Breast epithelium (tissue), 4 donors: ENCODE measurements at regions not wholly inside any gene's neighbourhood (a gene's known extent, or its start where the extent isn't known, plus 50 kb on each side); places are given as distances from the start of the nearest gene placed in this dataset.

Source experiments
- DNase-seq, 2 donors: peaks; one replicate each; pipeline ENCODE4 v3.0.0-alpha.2; 2019; ENCODE audit warnings: low spot score in 2 of 2
- H3K27ac ChIP-seq, 2 donors: fragments of 200-600 bp; sonication (generic) in 1 of 2; one replicate each; pipeline ENCODE4 v1.5.1; 2016 to 2019; ENCODE audit warnings: mild to moderate bottlenecking in 1 of 2
- H3K27me3 ChIP-seq, 2 donors: fragments of 200-600 bp; sonication (generic) in 1 of 2; one replicate each; pipeline versions ENCODE4 v1.5.1 to v1.6.0; 2017 to 2019; ENCODE audit warnings: control low read depth in 1 of 2, mild to moderate bottlenecking in 1 of 2
- H3K36me3 ChIP-seq: fragments of 200-600 bp; one replicate; pipeline ENCODE4 v1.5.1; 2019
- H3K4me1 ChIP-seq, 2 donors: fragments of 200-600 bp; sonication (generic); one replicate each; pipeline ENCODE4 v1.5.1; 2016 to 2019; ENCODE audit warnings: control low read depth in 1 of 2
- H3K4me3 ChIP-seq, 3 donors: fragments of 200-600 bp; sonication (generic); 1 replicate in 2 of 3; 2 replicates in 1 of 3; pipeline ENCODE4 v1.5.1; 2016 to 2019; ENCODE audit warnings: mild to moderate bottlenecking in 3 of 3, moderate library complexity in 2 of 3
- H3K9me3 ChIP-seq, 2 donors: fragments of 200-600 bp; sonication (generic) in 1 of 2; one replicate each; pipeline ENCODE4 v1.5.1; 2016 to 2019; ENCODE audit warnings: control low read depth in 1 of 2
- CTCF ChIP-seq, 3 donors: fragments of 450-650 bp; IDR thresholded peaks; one replicate each; pipeline ENCODE4 v1.5.1; 2016 to 2017; ENCODE audit warnings: antibody characterized with exemption in 3 of 3, mild to moderate bottlenecking in 3 of 3, moderate library complexity in 3 of 3
- POLR2A ChIP-seq: fragments of 450-650 bp; IDR thresholded peaks from one replicate; pipeline ENCODE4 v1.6.1; 2016; ENCODE audit warnings: antibody characterized with exemption, mild to moderate bottlenecking, moderate library complexity
- POLR2AphosphoS5 ChIP-seq, 3 donors: sonication (generic); formaldehyde crosslinking; IDR thresholded peaks; one replicate each; pipeline ENCODE4 v1.6.1; 2017; ENCODE audit warnings: antibody characterized with exemption in 3 of 3
- intact Hi-C: fragments of 100-400 bp; cut with DNase I; formaldehyde crosslinking; loops from one replicate; pipeline ENCODE4 v1.15.1; 2023; ENCODE audit warnings: low total_unique reads

- Histone ChIP-seq H3K4me1 (no peaks in the 10 kb centered on the region), H3K36me3 (no peaks in the 10 kb centered on the region), H3K9me3 (no peaks in the 10 kb centered on the region), H3K27ac (no peak overlapping the region), H3K27me3 (no peaks in the 10 kb centered on the region), H3K4me3 (no peak overlapping the region)
- intact Hi-C loops: no loop called here
- DNase-seq: no peak
- TF ChIP-seq POLR2AphosphoS5 (IDR thresholded peaks at IDR 0.05) (no peak), POLR2A (no peak), CTCF (IDR thresholded peaks at IDR 0.05) (no peak)
These were observed 81.3 kb upstream of the ARHGAP20 start for GRCh38 chr11:110793556-110793955.

- Histone ChIP-seq H3K9me3 (no peaks in the 10 kb centered on the region), H3K27ac (no peak overlapping the region), H3K27me3 (no peaks in the 10 kb centered on the region), H3K36me3 (no peaks in the 10 kb centered on the region), H3K4me3 (no peak overlapping the region), H3K4me1 (no peaks in the 10 kb centered on the region)
- TF ChIP-seq POLR2AphosphoS5 (IDR thresholded peaks at IDR 0.05) (no peak), CTCF (IDR thresholded peaks at IDR 0.05) (no peak), POLR2A (no peak)
- intact Hi-C loops: no loop called here
- DNase-seq: no peak
These were observed 79.4 kb upstream of the ARHGAP20 start for GRCh38 chr11:110791621-110792020.

- no peak overlapping the region for H3K4me3 ChIP-seq
- H3K4me1 ChIP-seq: no peaks in the 10 kb centered on the region
- intact Hi-C loops: no loop called here
- H3K27ac ChIP-seq: no peak overlapping the region
- TF ChIP-seq POLR2AphosphoS5 (IDR thresholded peaks at IDR 0.05): no peak
- no peak for TF ChIP-seq CTCF (IDR thresholded peaks at IDR 0.05)
- no peak for TF ChIP-seq POLR2A
- H3K36me3 ChIP-seq: no peaks in the 10 kb centered on the region
- H3K27me3 ChIP-seq: no peaks in the 10 kb centered on the region
- no peaks in the 10 kb centered on the region for H3K9me3 ChIP-seq
- DNase-seq: no peak
These were observed 75.4 kb upstream of the ARHGAP20 start for GRCh38 chr11:110787680-110788079.

GRCh38 chr11:110786226-110786902 is 74.1 kb upstream of the ARHGAP20 start:
- Histone ChIP-seq H3K27me3 (no peaks in the 10 kb centered on the region), H3K27ac (no peak overlapping the region), H3K9me3 (no peaks in the 10 kb centered on the region), H3K4me1 (no peaks in the 10 kb centered on the region), H3K4me3 (no peak overlapping the region), H3K36me3 (no peaks in the 10 kb centered on the region)
- DNase-seq: no peak
- intact Hi-C loops: no loop called here
- no peak for TF ChIP-seq CTCF (IDR thresholded peaks at IDR 0.05)

- H3K4me3 ChIP-seq: no peak overlapping the region
- no peaks in the 10 kb centered on the region for H3K9me3 ChIP-seq
- DNase-seq: no peak
- H3K4me1 ChIP-seq: no peaks in the 10 kb centered on the region
- H3K27ac ChIP-seq: no peak overlapping the region
- intact Hi-C loops: no loop called here
- no peaks in the 10 kb centered on the region for H3K36me3 ChIP-seq
- H3K27me3 ChIP-seq: no peaks in the 10 kb centered on the region
- no peak for TF ChIP-seq POLR2AphosphoS5 (IDR thresholded peaks at IDR 0.05)
- TF ChIP-seq CTCF (IDR thresholded peaks at IDR 0.05): no peak
- TF ChIP-seq POLR2A: no peak
These were observed 73.2 kb upstream of the ARHGAP20 start for GRCh38 chr11:110785398-110785797.
